ENCODE measurements at regions not wholly inside any gene's neighbourhood (a gene's known extent, or its start where the extent isn't known, plus 50 kb on each side); places are given as distances from the start of the nearest gene placed in this dataset.

- TF ChIP-seq RAD21 (IDR thresholded peaks at IDR 0.05; ENCODE audit: low read length) (no peak), POLR2A (IDR thresholded peaks at IDR 0.05; ENCODE audit: low read depth, low read length) (no peak), CTCF (conservative IDR thresholded peaks at IDR 0.05; ENCODE audit: low read depth, low read length) (no peak), MAFK (IDR thresholded peaks at IDR 0.05; ENCODE audit: low read depth, low read length) (no peak), MAZ (IDR thresholded peaks at IDR 0.05; ENCODE audit: borderline replicate concordance, low read depth, low read length) (no peak), CEBPB (IDR thresholded peaks at IDR 0.05; ENCODE audit: low read depth, low read length) (no peak), SMC3 (IDR thresholded peaks at IDR 0.05; ENCODE audit: low read depth, low read length) (no peak), FOS (IDR thresholded peaks at IDR 0.05; ENCODE audit: low read depth, low read length) (no peak)
- TF ChIP-seq, protein P1, sequence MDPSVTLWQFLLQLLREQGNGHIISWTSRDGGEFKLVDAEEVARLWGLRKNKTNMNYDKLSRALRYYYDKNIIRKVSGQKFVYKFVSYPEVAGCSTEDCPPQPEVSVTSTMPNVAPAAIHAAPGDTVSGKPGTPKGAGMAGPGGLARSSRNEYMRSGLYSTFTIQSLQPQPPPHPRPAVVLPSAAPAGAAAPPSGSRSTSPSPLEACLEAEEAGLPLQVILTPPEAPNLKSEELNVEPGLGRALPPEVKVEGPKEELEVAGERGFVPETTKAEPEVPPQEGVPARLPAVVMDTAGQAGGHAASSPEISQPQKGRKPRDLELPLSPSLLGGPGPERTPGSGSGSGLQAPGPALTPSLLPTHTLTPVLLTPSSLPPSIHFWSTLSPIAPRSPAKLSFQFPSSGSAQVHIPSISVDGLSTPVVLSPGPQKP (IDR thresholded peaks at IDR 0.05; ENCODE audit: borderline replicate concordance, low read depth, low read length): no peak
Measured at GRCh38 chr13:100751826-100752225, 77.2 kb upstream of the TMTC4 start.
